GM12878 (cell line): ENCODE measurements at regions not wholly inside any gene's neighbourhood (a gene's known extent, or its start where the extent isn't known, plus 50 kb on each side); places are given as distances from the start of the nearest gene placed in this dataset.

Source experiments
- ATAC-seq: fragments of 200-7000 bp; cut with Tn5 transposase; 3 replicates; pipeline ENCODE4 v1.9.1; 2020; ENCODE audit warnings: mild to moderate bottlenecking, moderate library complexity
- BruUV-seq: library from RNA; stranded (reverse); fragments of 400-500 nt; replicated peaks from 2 replicates; lab custom pipeline; 2021; lab: Mats Ljungman, UMichigan
- CTCF ChIA-PET: fragments of 300-600 bp; sonication (Branson Sonifier 250); formaldehyde crosslinking; extraction: SDS; loops from one replicate; lab custom pipeline; 2021; ENCODE audit warnings: inconsistent platforms; lab: Yijun Ruan, JAX
- POLR2A ChIA-PET: fragments of 350-600 bp; formaldehyde crosslinking; extraction: SDS; loops from one replicate; lab custom pipeline; 2021; ENCODE audit warnings: inconsistent platforms; lab: Charles Lee
- RAD21 ChIA-PET: fragments of 300-600 bp; sonication (Branson Sonifier 250); formaldehyde crosslinking; loops from one replicate; lab custom pipeline; 2023; ENCODE audit warnings: antibody characterized with exemption; ENCODE audit not compliant: unreplicated experiment; lab: Charles Lee
- SMC1A ChIA-PET: fragments of 300-600 bp; sonication (Branson Sonifier 250); formaldehyde crosslinking; loops from one replicate; lab custom pipeline; 2023; ENCODE audit not compliant: unreplicated experiment, uncharacterized antibody; lab: Charles Lee
- DNase-seq: peaks from one replicate; pipeline ENCODE4 v3.0.0-alpha.2; 2011; ENCODE audit warnings: low read depth, low spot score
- FAIRE-seq: peaks from 3 replicates; lab custom pipeline; 2011; peaks lifted over from hg19 to GRCh38; lab: Jason Lieb, UNC
- H2AFZ ChIP-seq: 2 replicates; pipeline ENCODE4 v1.6.0; 2011; ENCODE audit warnings: low read depth, low read length, control low read depth; ENCODE audit not compliant: control insufficient read depth
- H3K27ac ChIP-seq: 2 replicates; pipeline ENCODE4 v1.5.1; 2011; ENCODE audit warnings: control low read depth; ENCODE audit not compliant: control insufficient read depth, insufficient read depth
- H3K27me3 ChIP-seq, 2 experiments: replicated peaks in 1 of 2; 2 replicates each; pipeline versions ENCODE4 v1.6.0 to v1.6.1; 2011; ENCODE audit warnings: low read length in 1 of 2; ENCODE audit not compliant: control insufficient read depth in 2 of 2, insufficient read depth in 2 of 2
- H3K36me3 ChIP-seq, 2 experiments: 2 replicates each; pipeline ENCODE4 v1.5.1; 2011; ENCODE audit warnings: low read length in 1 of 2; ENCODE audit not compliant: control insufficient read depth in 2 of 2, insufficient read depth in 2 of 2
- H3K4me1 ChIP-seq: 2 replicates; pipeline ENCODE4 v1.6.1; 2011; ENCODE audit warnings: mild to moderate bottlenecking, low read length, moderate library complexity, mixed read lengths; ENCODE audit not compliant: control insufficient read depth, insufficient read depth
- H3K4me2 ChIP-seq: 2 replicates; pipeline ENCODE4 v1.6.0; 2011; ENCODE audit warnings: control low read depth; ENCODE audit not compliant: control insufficient read depth, insufficient read depth
- H3K4me3 ChIP-seq: fragments of 200-600 bp; sonication (generic); 2 replicates; pipeline ENCODE4 v1.5.1; 2016
- H3K79me2 ChIP-seq: 2 replicates; pipeline ENCODE4 v1.6.0; 2011; ENCODE audit warnings: low read length; ENCODE audit not compliant: control insufficient read depth, insufficient read depth
- H3K9ac ChIP-seq: 2 replicates; pipeline ENCODE4 v1.8.0; 2011; ENCODE audit warnings: low read length, control low read depth, mixed read lengths; ENCODE audit not compliant: control insufficient read depth, insufficient read depth
- H3K9me3 ChIP-seq: replicated peaks from 3 replicates; pipeline ENCODE4 v1.5.1; 2011; ENCODE audit warnings: mild to moderate bottlenecking, low read length; ENCODE audit not compliant: control insufficient read depth, insufficient read depth
- H4K20me1 ChIP-seq: 2 replicates; pipeline ENCODE4 v1.6.0; 2011; ENCODE audit not compliant: control insufficient read depth, insufficient read depth
- CREB1 ChIP-seq: IDR thresholded peaks from 2 replicates; pipeline ENCODE4 v1.6.1; 2012; ENCODE audit warnings: low read depth, mild to moderate bottlenecking, inconsistent platforms
- IRF5 ChIP-seq: fragments of 450-650 bp; IDR thresholded peaks from 2 replicates; pipeline ENCODE4 v1.6.1; 2017; ENCODE audit warnings: borderline replicate concordance
- KAT2A ChIP-seq: conservative IDR thresholded peaks from 2 replicates; pipeline ENCODE4 v1.6.1; 2011; ENCODE audit warnings: low read depth, low read length; ENCODE audit not compliant: control insufficient read depth
- KLF5 ChIP-seq: fragments of 450-650 bp; IDR thresholded peaks from 2 replicates; pipeline ENCODE4 v1.6.1; 2014; ENCODE audit warnings: mild to moderate bottlenecking; ENCODE audit not compliant: partially characterized antibody
- NFIC ChIP-seq: IDR thresholded peaks from 2 replicates; pipeline ENCODE4 v1.6.1; 2012; ENCODE audit warnings: low read depth, mild to moderate bottlenecking, inconsistent platforms, low read length, moderate library complexity
- NFYB ChIP-seq: IDR thresholded peaks from 2 replicates; pipeline ENCODE4 v1.6.1; 2011; ENCODE audit warnings: low read depth, mild to moderate bottlenecking, low read length, improper control_type of control experiment, moderate library complexity; ENCODE audit not compliant: insufficient read depth
- PML ChIP-seq: IDR thresholded peaks from 2 replicates; pipeline ENCODE4 v1.6.1; 2012; ENCODE audit warnings: low read length, inconsistent platforms
- POLR2AphosphoS5 ChIP-seq: IDR thresholded peaks from 2 replicates; pipeline ENCODE4 v1.6.1; 2011; ENCODE audit warnings: mild to moderate bottlenecking, low read length, inconsistent platforms
- RUNX3 ChIP-seq: IDR thresholded peaks from 2 replicates; pipeline ENCODE4 v1.6.1; 2012; ENCODE audit warnings: low read length, inconsistent platforms
- SREBF2 ChIP-seq: IDR thresholded peaks from 2 replicates; pipeline ENCODE4 v1.6.1; 2012; ENCODE audit warnings: mild to moderate bottlenecking, low read length
- YBX1 ChIP-seq: fragments of 450-650 bp; IDR thresholded peaks from 2 replicates; pipeline ENCODE4 v1.6.1; 2016; ENCODE audit warnings: antibody characterized with exemption
- ZBED1 ChIP-seq: IDR thresholded peaks from 2 replicates; pipeline ENCODE4 v1.6.1; 2016; ENCODE audit warnings: borderline replicate concordance
- ZNF24 ChIP-seq: fragments of 450-650 bp; IDR thresholded peaks from 2 replicates; pipeline ENCODE4 v1.6.1; 2017; ENCODE audit warnings: antibody characterized with exemption, mild to moderate bottlenecking
- WGBS: methylation state at CpG from one replicate; pipeline ENCODE4 v1.1.6; 2016; ENCODE audit warnings: low lambda C conversion rate; ENCODE audit not compliant: insufficient replicate concordance, insufficient coverage; ENCODE audit errors: missing lambda C conversion rate; 5-methylcytosine and 5-hydroxymethylcytosine counted together
- in situ Hi-C: fragments of 300-500 bp; cut with MboI; formaldehyde crosslinking; loops from 9 replicates; pipeline ENCODE4 v1.14.3; 2018; ENCODE audit warnings: mixed read lengths
- intact Hi-C: fragments of 100-400 bp; cut with micrococcal nuclease; formaldehyde crosslinking; loops from one replicate; pipeline ENCODE4 v1.14.2; 2022; ENCODE audit not compliant: unreplicated experiment

GRCh38 chr17:79165756-79166473, 91.3 kb downstream of the ENGASE start:
- SMC1A ChIA-PET, result no interaction called here
- 28% methylated on average over 18 of the region's 24 CpGs for WGBS
- FAIRE-seq (no peak), DNase-seq (no peak), ATAC-seq (no peak)
- Histone ChIP-seq H3K4me1 (no peaks in the 10 kb centered on the region), H3K27me3 (peaks cover 0 to 1% of the 10 kb centered on the region in 2 experiments; a peak in 3 of 4 replicates), H3K4me3 (no peak overlapping the region), H2AFZ (no peak overlapping the region), H3K36me3 (no peaks in the 10 kb centered on the region), H3K9ac (no peak overlapping the region), H3K79me2 (no peaks in the 10 kb centered on the region), H3K27ac (no peak overlapping the region), H3K4me2 (no peak overlapping the region), H3K9me3 (no peaks in the 10 kb centered on the region), H4K20me1 (no peaks in the 10 kb centered on the region)
- no peak for TF ChIP-seq ZBED1
- TF ChIP-seq CREB1, result no peak
- TF ChIP-seq PML, result no peak
- TF ChIP-seq IRF5, result no peak
- no peak for TF ChIP-seq KLF5
- TF ChIP-seq KAT2A, result no peak
- no peak for TF ChIP-seq NFIC
- TF ChIP-seq RUNX3, result no peak
- TF ChIP-seq ZNF24, result no peak
- no peak for TF ChIP-seq SREBF2
- no peak for TF ChIP-seq YBX1
- TF ChIP-seq POLR2AphosphoS5, result no peak
- no peak for TF ChIP-seq NFYB
- CTCF ChIA-PET, result no interaction called here
- BruUV-seq, result no TSS peak
- POLR2A ChIA-PET, result no interaction called here
- in situ Hi-C loops, result no loop called here
- intact Hi-C loops, result no loop called here
- RAD21 ChIA-PET, result no interaction called here
